GM21423 (cell line): ENCODE measurements at regions not wholly inside any gene's neighbourhood (a gene's known extent, or its start where the extent isn't known, plus 50 kb on each side); places are given as distances from the start of the nearest gene placed in this dataset.

Source experiments
- ATAC-seq: cut with Tn5 transposase; IDR thresholded peaks from one replicate; pipeline ENCODE4 v1.9.1; 2021; ENCODE audit warnings: mild to moderate bottlenecking, moderate library complexity; ENCODE audit not compliant: unreplicated experiment

- ATAC-seq = no peak
Measured at GRCh38 chr6:103995571-103995970, 864.1 kb downstream of the HACE1 start.

GRCh38 chr6:103983860-103984259, 875.9 kb downstream of the HACE1 start:
- ATAC-seq = no peak

DNA sequence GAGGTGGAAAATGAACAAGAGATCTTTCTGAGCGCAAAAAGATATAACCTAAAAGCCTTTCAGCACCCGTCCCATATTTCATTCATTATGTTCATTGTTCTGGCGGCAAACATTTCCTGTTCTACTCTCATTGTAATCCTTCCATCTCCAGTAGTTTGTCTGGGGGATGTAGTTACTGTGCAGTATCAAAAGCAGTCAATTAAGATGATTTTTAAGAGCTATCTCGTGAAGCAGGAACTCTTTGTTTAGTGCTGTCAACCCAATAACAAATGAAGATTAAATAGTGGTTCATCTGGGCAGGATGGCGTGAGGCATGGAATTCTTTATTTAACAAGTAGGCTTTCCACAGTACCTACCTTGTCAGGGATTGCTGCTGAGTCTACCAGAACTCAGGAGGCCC, 876.7 kb downstream of the HACE1 start:
- no peak for ATAC-seq

GRCh38 chr6:103982574-103982973, 877.1 kb downstream of the HACE1 start:
- ATAC-seq = no peak

- ATAC-seq = no peak
Measured at GRCh38 chr6:103979308-103979707, 880.4 kb downstream of the HACE1 start.

DNA sequence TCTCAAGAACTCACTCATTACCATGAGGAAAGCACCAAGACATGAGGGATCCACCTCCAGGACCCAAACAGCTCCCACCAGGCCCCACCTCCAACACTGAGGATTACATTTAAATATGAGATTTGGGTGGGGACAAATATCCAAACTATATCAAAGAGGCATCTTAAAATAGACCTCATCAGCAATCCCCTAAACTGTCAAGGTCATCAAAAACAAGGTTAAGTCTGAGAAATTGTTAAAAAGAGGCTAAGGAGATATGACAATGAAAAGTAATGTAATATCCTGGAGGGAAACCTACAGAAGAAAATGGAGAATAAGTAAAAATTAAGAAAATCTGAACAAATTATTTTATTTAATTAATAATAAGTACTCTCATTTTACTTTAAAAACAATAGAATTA, 922.3 kb downstream of the HACE1 start:
- no peak for ATAC-seq

DNA sequence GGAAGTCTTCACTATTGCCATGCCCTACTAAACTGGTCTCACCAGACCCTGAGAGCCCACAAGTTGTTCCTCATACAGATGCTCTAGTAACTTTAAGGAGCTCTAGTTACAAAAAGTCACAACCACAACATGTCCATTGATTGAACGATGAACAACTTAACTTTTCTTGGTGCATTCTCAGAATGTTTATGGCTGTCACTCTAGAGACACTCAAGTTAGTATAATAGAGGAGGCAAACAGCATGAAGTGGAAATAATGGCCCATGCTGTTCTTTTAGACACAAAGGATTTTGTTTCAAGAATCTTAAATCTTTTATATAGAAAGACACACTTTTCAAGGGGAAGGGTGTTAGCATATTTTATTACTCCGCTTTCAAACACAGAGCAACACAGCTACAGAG, 934.4 kb downstream of the HACE1 start:
- no peak for ATAC-seq

GRCh38 chr6:103910018-103910417, 949.7 kb downstream of the HACE1 start:
- no peak for ATAC-seq

GRCh38 chr6:103908898-103909297, 950.8 kb downstream of the HACE1 start:
- ATAC-seq = no peak

GRCh38 chr6:103895136-103895535, 964.6 kb downstream of the HACE1 start:
- no peak for ATAC-seq

DNA sequence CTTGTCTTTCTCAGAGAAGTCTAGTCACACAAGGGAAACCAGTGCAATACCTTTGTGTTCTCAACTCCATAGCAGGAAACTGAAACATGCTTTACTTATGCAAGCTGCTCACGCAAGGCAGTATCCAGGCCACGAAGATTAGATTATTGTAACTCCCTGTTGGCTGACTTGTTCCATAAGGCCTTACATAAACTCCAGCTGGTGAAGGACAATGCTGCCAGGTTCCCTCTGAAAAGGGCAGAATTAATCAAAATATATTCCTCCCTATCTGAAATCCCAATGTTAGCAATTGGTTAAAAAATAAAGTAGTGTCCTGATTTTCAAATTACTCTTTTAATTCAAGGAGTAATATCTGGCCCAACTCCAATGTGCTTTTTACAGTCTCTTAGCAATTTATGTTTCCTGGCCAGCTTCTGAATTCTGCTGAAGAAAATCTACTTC, 966.6 kb downstream of the HACE1 start:
- no peak for ATAC-seq

DNA sequence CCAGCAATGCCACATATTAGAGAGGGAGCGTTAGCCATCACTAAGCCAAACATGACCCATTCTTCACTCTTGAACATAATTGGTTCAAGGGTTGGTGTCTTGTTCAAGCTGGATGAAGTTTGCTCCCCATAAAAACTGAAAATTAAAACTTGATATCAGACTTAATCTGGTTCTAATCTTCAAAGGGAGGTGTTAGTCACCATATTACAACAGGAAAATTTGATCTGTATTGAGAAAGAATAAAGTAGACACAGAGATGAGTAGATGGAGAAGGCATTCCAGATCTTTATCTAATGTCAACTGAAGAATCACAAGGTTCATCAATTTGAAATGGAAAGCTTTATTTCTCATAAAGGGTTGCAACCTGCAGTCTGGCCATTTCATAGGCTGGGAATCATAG, 972.8 kb downstream of the HACE1 start:
- ATAC-seq = no peak

GRCh38 chr6:103885446-103885845, 974.3 kb downstream of the HACE1 start:
- no peak for ATAC-seq

GRCh38 chr6:103879800-103880199, 979.9 kb downstream of the HACE1 start:
- no peak for ATAC-seq

- no peak for ATAC-seq
Measured at GRCh38 chr6:103875221-103875620, 984.5 kb downstream of the HACE1 start.

- no peak for ATAC-seq
Measured at GRCh38 chr6:103874575-103874974, 985.1 kb downstream of the HACE1 start.

GRCh38 chr6:103872678-103873077, 987.0 kb downstream of the HACE1 start:
- ATAC-seq = no peak

DNA sequence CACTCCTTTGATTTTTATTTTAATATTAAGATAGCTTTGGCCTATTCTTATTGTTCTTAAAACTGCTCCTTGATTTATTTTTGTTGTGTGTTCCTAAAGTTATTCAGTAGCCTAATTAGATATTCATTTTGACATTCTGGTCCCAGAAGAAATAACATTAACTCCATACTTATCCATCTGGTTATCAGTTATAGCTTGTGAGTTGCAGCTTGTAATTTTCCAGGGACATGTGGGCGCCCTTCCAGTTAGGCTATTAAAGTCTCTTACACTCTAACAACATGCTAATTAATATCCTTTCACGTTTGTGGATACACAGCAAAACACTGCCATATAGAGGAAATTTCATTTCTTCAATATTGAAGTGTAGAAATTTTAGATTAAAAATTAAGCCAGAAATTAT, 987.5 kb downstream of the HACE1 start:
- no peak for ATAC-seq

- no peak for ATAC-seq
Measured at GRCh38 chr6:103870970-103871369, 988.7 kb downstream of the HACE1 start.

GRCh38 chr6:103862297-103862696, 997.4 kb downstream of the HACE1 start:
- no peak for ATAC-seq

GRCh38 chr6:103858003-103858402, 1001.7 kb downstream of the HACE1 start:
- no peak for ATAC-seq

DNA sequence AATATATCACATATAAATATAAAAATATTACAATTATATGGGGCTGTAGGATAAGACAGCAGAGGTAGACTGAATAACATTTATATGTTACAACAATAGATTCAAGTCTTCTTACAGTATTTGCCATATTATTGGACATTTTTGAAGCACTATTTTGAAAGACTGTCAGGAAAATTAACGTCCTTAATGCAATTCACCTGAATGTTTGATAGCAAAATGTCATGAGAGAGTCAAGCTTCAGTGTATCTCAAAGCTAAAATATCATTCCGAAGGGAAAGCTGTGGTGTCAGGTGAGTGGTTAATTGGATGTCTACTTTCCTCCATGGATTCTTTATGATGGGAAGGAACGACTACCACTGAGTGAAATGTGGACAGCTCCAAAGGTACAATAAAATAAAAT, 1004.0 kb downstream of the HACE1 start:
- ATAC-seq = no peak

- ATAC-seq = no peak
Measured at GRCh38 chr6:103854059-103854458, 1005.7 kb downstream of the HACE1 start.

- no peak for ATAC-seq
Measured at GRCh38 chr6:103838457-103838856, 1021.3 kb downstream of the HACE1 start.
